HG02571 (cell line): ENCODE measurements at regions not wholly inside any gene's neighbourhood (a gene's known extent, or its start where the extent isn't known, plus 50 kb on each side); places are given as distances from the start of the nearest gene placed in this dataset.
A peak's percentile ranks its signal among the peaks of the same experiment; 100 is the strongest.

Experiments used
- ATAC-seq: cut with Tn5 transposase; IDR thresholded peaks from one replicate; pipeline ENCODE4 v1.9.1; 2021; ENCODE audit warnings: mild to moderate bottlenecking, moderate library complexity; ENCODE audit not compliant: unreplicated experiment

DNA sequence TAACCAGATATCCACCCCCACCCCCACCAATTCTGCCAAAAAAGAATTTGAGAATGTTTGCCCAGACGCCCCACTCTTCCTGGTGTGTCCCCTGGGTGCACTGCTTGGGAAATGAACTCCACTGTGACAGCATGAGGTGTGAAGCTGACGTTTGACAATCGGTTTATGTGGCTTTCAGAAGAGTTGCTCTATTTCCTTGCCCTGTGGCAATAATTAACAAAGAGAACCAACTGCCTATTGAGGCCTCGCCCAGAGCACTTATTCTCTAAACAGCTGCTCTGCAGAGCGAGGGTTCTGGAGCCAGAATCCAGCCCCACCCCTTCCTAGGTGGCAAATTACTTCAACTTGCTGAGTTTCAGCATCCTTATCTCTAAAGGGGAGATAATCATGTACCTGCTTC, 115.8 kb upstream of the SIX3 start:
- no peak for ATAC-seq

DNA sequence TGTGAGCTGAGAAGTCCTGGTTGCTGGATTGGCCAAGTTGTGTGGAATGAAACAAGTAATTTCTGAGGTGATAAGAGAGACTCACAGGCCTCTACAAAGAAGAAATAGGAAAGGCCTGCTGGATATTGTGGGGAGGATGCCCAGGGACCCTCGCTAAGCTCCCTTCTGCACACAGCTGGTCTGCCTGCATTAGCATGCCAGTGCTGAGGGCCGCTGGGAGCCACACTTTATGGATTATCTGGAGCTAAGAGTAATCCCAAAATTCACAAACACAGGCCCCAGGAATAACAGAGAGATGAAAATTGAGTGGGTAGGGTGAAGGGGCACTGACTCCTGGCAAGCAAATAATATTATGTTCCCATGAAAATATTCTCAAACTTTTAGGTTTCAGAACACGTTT, 114.9 kb upstream of the SIX3 start:
- ATAC-seq = no peak

DNA sequence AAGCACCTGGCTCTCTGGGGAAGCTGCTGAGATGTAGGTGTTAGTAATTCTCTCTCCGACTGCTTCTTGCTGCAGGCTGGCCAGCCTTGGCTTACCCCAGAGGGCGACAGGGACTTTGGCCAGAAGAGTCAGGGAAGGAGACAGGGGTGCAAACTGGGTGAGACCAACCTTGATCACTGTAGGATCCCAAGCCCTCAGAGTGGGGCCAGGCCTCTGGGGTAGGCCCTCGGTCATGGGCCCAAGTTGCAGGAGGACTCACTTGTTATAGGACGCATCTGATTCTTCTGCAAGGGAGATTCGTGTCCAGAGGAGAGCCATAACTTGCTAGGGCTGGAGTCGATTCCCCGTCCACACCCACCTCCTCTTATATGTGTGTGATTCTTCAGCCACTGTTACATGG, 111.7 kb upstream of the SIX3 start:
- ATAC-seq = no peak

DNA sequence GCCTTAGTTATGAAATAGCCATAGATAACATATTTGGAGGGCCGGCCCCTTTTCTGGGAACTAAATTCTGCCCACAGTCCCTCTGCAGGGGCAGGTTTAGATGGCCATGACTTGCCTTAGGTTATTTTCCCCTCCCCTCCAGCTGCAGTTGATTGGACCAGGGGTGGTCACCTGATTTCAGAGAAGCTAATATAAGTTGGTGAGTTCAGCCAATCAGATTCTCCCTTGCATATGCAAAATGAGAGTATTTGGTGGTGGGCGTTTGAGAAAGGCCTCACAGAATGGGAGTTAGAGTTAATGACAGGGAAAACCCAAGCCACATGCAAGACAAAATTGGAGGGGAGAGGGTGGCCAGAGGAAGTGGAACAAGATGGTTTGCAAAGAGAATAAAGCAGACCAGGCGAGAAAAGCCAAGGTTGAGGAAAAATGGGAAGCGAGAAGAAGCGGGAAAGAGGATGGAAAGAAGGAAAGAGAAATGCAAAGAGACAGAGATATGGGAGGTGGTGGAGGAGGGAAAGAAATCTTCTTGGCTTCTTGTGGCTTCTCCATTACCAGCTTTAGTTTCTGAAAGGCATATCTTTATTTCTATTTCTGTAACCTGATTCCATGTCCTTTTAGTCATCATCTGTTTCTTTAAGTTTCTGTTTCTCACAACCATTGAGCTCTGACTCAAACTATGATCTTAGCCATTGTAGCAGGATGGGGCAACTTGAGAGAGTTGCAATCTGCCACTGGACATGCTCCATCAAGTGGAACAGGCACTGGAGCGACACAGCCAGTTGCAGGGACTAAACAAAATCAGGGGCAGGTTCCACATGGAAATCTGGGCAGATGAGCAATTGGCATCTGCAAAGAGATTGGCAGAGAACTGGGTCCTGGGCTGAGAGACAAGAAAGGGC, 108.1 kb upstream of the SIX3 start:
- no peak for ATAC-seq

DNA sequence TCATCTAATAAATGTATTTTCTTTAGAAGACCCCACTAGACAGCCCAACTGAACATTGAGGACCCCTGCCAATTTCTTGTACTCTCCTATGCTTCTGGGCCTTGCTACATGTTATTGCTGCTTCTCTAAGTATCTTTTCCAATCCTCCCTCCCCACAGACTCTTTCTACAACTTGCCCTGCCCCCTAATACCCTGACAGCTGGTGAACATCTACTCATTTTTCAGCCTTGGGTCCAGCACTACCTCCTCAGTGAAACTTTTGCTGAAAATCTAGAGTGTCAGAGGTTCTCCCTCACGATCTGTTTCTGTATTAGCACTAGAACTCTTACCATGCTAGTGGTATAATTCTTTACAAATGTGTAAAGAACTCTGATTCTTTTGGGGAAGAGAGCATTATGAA, 106.8 kb upstream of the SIX3 start:
- no peak for ATAC-seq

DNA sequence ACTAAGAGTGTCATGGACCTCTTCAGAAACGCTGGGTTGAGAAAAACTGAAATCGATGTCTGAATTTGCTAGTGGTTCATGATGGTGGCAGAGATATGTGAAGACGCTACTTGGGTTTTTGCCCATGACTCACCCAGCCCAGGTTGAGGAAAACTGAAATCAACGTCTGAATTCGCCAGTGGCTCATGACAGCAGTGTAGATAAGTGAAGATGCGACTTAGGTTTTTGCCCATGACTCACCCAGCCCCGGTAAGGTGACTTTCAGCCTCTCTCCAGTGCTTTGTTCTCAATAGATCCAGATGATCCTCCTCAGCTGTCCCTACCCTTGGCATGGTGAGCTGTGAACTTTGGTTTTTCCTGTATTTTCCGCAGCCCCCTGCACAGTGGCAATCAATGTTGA, 105.3 kb upstream of the SIX3 start:
- ATAC-seq = peak; percentile 48

DNA sequence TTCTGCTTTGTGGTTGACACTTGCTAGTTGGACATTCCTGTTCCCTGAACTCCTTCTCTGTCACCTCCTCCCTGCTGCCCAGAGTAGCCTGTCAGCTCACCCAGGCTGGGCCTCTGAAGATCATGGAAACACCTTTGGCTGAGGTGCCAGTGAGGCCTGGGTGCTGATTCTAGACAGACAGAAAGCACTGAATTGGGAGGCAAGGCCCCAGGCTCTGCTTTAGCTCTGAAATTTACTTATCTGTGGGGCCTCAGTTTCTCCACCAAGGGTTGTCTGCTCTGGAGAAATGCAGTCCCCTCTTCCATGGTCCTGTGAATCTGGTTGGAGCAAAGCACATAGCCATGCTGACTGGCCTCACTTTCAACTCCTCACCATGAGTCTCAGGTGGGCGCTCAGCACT, 104.6 kb upstream of the SIX3 start:
- no peak for ATAC-seq

DNA sequence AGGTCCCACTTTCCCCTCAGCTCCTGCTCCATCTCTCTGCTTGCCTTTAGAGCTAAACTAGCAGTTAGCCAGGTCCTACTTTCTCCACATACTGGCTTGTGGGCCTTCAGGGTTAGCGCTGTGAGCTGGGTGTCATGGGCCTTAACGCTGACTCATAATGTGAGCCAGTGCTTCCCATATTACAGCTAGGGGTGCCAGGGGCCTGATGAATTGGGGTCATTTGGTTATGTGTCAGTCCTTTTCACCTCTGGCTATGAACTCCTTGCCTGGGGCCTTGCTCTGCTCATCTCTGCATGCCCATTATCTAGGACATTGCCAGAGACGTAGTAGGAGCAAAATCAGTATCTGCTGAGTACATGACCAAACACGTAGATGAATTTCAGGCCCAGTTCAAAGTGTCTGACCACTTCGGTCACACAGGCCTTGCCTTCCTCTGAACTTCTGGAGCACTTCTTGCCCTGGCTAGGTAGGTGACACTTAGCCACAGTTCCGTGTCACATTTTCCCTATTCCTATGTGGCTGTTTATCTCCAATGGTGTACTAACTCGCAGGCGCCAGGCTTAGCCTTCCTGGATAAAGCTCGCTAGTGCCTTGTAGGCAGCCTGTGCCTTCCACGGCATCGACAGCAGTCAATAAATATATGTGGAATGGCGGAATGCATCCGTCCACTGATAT, 103.2 kb upstream of the SIX3 start:
- ATAC-seq = no peak

DNA sequence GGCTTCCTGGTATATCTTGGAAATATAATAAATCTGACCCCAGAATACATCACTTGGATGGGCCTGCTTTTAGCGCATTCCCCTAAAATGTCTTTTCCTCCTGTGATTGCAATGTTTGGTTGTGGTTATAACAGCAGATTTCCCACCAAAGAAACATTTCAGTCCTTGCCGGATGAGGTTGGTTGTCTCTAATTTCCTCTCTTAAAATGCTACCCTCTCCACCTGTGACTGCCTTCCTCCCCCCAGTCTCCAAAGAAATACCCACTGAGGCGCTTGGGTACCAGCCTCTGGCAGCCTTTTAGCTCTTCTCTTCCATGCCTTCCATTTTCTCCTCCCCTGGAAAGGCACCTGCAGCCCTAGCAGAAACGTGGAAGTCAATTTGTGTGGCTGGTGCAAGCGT, 102.1 kb upstream of the SIX3 start:
- no peak for ATAC-seq

DNA sequence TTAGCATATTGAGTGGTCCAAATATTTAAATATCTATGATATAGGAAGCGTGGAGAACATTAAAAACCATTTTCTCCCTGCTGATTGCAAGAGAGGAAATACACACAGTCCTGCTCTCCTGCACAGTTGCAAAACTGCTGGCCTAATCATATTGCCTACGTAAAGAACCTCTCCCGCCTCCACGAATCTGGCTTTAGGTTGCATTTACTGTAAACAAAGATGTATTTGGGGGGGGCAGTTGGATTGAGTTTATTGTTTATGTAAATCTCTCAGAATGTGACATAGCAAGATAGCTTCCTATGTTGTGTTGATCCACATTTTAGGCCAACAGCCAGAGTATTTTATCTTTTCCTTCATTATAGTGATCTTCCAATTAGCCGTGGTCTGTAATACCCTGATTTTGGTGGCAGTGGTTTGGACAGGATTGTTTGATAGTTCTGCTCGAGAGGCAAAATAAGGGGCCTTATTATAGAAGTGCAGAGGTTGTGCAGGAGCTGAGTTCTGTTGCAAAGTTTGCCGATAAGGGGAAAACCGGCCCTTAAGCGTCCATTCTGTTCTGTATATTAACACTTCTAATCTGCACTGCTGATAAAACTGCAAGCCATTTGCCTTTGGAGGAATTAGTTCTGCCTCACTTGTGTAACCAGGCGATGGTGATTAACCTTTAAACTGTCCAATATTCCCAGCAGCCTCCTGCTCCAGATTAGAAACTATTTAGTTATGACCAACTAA, 101.6 kb upstream of the SIX3 start:
- no peak for ATAC-seq

DNA sequence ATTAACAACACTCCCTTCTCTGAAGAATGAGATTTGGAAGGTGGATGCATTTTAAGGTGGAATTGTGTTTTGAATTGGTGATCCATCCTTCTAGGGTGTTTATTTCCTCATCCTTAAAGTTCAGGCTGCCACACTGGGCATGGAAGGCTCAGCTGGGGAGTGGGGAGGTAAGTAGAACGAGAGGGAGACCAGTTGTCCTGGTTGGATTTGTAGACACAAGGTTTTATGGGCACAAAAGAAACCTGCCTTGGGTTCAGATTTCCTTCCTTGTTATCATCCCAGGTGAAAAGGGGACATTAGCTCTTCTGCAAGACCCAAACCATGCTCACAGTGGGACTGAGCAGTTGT, 101.0 kb upstream of the SIX3 start:
- no peak for ATAC-seq

DNA sequence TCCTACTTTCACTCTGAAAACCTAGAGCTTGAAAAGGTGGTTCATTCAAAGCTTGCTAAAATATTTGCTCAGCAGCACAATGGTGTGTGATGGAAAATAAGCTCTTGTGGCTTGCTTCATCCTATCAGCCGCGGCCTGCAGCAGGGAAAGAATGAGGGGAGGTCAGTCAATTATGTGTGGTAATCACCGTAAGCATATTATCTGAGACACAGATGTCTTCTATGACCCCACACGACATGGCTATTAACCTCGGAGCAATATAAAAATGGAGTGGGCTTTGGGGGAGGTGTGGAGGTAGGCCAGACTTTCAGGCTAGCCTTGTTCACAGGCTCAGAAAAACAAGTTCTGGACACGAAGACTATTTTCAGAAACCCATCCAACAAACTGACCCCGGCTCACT, 98.4 kb upstream of the SIX3 start:
- no peak for ATAC-seq

DNA sequence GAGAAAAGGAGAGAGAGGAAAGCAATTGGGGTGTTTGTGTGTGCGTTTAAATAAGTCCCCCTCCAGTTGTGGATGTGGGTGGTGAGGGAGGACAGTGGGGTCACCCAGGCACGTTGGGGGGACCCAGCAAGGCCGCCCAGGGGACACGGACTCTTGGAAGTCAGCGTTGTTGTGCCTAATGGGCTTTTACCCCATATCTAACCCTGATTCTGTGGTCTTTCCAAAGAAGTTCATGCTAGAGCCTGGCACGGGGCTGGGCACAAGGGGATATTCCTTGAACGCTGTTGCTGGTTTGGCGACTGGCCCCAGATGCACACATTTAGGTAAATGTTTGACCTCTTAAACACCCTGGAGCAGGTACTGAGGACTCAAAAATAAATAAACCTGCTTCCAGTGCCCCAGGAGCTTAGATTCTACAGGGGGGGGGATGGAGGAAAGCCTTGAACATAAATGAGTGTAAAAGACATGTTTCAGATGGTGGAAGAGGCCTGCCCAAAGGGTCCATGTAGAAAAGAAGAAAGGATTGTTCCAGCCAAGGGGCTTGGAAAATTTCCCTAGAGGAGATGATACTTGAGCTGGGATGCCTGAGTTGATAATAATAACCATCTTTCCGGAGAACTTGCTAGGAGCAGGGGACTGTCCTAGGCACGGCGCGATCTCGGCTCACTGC, 97.7 kb upstream of the SIX3 start:
- no peak for ATAC-seq

DNA sequence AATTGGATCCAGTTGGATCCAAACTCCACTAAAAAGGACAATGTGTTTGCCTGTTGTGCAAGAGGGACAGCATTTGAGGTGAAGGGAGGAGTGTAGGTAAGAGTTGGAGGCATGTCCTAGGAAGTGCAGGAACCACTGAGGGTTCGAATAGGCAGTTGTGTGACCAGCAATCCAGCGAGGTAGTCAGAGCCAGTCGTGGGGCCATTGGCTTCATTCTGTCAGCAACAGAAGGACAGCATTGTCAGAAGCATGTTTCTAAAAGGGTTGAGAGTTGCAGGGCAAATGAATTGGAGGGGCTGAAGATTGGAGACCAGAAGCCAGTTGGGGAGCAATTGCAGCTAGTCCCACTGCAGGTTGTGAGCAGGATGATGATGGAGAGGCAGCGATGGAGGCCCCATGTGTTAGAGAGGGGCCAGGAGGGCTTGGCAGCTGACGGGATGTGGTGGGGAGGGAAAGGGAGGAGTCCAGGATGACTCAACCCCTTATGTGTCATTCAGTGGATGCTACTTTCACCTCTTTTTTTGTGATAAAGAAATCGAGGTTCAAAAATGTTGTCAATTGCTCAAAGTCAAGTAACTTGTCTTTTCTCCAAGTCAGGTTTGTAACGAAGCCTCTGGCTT, 96.7 kb upstream of the SIX3 start:
- no peak for ATAC-seq

DNA sequence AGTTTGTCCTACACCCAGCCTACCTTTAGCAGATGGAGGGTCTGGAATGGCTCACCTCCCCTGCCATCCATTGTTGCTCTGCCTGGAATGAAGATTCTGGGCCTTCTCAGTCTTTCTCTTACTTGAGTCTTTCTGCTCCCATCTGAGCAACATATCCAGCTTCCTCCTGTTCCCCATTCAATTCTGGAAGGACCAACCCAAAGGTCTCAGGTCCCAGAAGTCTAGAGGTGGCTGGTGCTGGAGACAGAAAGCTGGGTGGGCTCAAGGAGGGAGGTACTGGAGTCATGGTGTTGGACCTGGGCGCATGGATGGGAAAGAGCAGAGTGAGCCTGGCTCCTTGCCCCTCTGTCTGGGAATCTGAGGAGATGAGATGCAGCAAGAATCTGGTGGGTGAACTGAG, 93.5 kb upstream of the SIX3 start:
- no peak for ATAC-seq

DNA sequence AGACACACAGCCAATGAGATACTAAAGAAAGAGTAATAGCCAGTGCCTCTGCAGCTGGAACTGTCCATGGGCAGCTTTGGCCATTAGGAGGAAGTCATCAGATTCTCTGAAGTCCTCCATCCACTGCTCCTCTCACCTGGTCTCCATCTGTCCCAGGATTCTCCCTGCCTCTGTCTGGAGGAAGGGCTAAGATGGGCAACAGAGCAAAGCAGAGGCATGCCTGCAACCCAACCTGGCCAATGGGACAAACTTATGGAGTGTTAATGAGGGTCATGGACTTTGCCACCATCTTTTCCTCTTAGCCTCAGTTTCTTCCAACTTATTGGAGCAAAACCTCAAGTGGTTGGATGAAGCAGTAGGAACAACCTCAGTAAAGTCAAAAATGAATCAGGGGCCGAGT, 91.5 kb upstream of the SIX3 start:
- no peak for ATAC-seq

DNA sequence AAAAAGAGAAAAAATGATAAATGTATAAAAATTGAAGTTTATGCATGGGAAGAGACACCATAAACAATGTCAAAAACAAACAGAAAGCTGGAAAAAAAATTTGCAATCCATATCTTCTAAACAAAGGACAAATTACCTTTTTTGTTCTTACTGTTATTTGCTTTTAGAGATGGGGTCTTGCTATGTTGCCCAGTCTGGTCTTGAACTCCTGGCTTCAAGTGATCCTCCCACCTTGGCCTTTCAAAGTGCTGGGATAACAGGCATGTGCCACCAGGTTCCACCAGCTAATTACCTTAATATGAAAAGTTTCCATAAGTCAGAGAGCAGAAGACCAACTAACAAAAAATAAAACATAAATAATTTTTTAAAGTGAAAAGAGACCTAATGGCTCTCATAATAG, 90.0 kb upstream of the SIX3 start:
- ATAC-seq = no peak

DNA sequence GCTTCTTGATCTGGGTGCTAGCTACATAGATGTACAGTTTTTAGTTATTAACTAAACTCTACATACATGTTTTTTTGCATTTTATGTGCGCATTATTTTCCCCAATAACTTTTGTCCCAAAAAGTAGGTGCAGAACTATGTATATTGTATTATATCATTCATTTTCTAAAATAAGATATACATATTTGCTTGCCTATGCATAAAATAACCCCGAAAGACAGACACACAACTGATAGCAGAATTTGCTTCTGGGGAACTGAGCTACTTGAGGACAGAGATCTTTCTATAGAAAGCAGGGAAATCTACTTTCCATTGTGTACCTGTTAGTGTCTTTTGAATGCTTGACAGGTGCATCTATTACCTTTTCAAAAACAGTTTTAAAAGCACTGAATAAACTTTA, 88.9 kb upstream of the SIX3 start:
- ATAC-seq = no peak

DNA sequence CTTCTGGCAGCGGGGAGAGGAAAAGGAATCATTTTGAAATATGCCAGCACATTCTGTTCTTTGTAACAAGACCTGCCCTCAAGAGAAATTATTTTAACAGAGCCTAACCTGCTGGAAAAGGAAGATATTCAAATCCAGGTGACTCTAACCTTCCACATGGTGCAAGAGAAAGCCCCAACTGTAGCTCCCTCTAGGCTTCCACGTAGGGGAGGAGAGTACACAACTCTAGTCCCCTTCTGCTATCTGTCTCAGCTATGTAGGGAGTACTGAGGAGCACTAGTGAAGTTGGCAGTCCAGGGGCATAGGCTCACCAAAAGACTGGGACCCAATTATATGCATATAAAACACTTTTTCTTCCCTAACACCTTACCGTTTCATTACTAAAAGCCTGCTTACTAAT, 82.2 kb upstream of the SIX3 start:
- no peak for ATAC-seq

DNA sequence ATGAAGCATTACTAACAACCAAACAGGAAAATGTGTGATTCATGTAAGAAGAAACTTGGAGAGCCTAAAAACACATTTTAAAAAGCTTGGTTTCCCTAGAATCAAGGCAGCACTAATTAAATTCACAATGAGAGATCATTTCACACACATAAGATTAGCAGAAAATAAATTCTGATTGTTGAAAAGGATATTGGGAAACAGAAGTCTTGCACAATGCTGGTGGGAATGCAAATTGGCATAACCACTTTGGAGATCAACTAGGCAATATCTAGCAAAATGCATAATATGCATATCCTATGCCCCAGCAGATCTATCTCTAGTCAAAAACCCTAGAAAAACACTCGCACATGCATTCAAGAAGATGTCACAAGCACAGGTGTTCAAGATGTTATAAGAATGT, 75.3 kb upstream of the SIX3 start:
- no peak for ATAC-seq

DNA sequence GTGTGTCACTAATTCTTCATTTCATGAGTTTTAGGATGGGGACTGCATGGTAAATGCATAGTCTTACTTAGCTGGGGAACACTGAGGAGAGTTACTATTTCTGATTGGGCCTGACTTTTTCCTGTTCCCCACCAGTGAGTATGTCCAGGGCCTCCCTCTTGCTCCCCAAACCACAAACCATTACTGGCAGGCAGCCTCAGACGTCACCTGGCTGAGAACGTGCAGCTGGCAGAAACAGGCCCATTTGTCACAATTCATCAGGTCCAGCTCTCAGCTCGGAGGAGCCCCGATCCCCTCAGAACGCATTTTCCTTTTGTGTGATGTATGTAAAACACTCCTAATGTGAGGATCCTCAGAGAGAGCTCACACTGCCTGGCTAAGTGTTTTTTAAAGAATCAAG, 71.7 kb upstream of the SIX3 start:
- no peak for ATAC-seq
